ENCODE measurements at regions not wholly inside any gene's neighbourhood (a gene's known extent, or its start where the extent isn't known, plus 50 kb on each side); places are given as distances from the start of the nearest gene placed in this dataset.

DNA sequence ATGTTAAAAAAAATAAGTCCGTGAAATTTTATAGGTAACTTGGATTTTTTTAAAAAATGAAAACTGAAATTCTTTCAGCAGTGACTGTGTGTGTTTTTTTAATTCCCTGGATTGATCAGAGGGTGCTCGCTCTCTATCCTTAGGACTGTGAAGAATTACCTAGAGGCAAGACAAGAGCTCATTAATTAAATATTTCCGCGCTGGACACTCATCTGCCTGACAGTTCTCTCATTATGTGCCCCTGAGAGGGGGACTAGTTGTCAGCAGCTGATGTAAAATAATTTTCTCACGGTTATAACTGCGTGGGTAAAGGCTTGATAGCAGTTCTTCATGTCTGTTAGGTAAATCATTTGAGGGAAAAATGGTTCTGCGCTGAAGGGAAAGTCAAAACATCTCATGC lies 101.3 kb downstream of the PTCSC3 start:
- TF ChIP-seq POLR2AphosphoS5 (IDR thresholded peaks at IDR 0.05) (no peak), EP300 (IDR thresholded peaks at IDR 0.05) (no peak)
- TF ChIP-seq, protein P1, sequence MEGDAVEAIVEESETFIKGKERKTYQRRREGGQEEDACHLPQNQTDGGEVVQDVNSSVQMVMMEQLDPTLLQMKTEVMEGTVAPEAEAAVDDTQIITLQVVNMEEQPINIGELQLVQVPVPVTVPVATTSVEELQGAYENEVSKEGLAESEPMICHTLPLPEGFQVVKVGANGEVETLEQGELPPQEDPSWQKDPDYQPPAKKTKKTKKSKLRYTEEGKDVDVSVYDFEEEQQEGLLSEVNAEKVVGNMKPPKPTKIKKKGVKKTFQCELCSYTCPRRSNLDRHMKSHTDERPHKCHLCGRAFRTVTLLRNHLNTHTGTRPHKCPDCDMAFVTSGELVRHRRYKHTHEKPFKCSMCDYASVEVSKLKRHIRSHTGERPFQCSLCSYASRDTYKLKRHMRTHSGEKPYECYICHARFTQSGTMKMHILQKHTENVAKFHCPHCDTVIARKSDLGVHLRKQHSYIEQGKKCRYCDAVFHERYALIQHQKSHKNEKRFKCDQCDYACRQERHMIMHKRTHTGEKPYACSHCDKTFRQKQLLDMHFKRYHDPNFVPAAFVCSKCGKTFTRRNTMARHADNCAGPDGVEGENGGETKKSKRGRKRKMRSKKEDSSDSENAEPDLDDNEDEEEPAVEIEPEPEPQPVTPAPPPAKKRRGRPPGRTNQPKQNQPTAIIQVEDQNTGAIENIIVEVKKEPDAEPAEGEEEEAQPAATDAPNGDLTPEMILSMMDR (IDR thresholded peaks at IDR 0.05) = no peak

Measured in gastroesophageal sphincter (tissue), 3 donors.